GM19324 (cell line): ENCODE measurements at regions not wholly inside any gene's neighbourhood (a gene's known extent, or its start where the extent isn't known, plus 50 kb on each side); places are given as distances from the start of the nearest gene placed in this dataset.
"Not testable (repeated sequence)": the region's sequence is repeated elsewhere in the genome, so short reads cannot be mapped to it uniquely, and the experiment has no call there.

Experiments used
- ATAC-seq: cut with Tn5 transposase; IDR thresholded peaks from one replicate; pipeline ENCODE4 v1.9.1; 2021; ENCODE audit warnings: mild to moderate bottlenecking, moderate library complexity; ENCODE audit not compliant: unreplicated experiment, low FRiP score

DNA sequence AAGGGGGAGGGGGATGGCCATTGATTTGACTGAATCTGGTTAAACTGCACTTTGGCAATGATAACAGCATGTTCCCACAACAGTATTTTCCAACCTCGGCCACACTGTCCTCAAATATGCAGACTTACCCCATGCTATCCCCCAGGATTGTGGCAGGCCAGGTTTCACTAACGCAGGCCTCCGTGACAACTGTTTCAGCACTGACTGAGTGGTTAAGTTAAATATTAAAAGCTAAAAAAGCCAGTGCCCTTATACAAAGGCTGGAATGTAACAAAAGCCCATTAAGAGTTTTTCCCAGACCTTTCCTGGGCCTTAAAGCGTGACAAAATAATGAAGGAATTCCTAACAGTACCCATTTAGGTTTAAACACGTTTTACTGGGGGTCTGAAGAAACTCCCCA lies 202.9 kb downstream of the USP25 start:
- ATAC-seq = no peak

DNA sequence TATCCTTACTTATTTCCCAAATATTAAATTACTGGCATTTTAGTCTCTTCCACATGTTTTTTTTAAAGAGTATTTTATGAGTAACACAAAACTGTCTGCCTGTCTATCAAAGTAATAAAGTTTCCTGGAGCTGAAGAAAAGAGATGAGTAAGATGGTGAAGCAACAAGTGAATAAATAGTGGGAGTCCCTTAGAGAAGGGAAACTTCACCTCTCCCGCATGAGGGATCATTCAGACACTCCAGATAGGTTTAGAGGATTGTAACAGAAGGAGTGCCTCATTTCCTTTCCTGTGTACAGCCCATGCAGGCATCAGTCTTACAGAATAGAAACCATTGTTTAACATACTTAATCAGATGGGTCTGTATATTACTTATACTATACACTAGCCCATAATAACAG lies 205.7 kb downstream of the USP25 start:
- no peak for ATAC-seq

DNA sequence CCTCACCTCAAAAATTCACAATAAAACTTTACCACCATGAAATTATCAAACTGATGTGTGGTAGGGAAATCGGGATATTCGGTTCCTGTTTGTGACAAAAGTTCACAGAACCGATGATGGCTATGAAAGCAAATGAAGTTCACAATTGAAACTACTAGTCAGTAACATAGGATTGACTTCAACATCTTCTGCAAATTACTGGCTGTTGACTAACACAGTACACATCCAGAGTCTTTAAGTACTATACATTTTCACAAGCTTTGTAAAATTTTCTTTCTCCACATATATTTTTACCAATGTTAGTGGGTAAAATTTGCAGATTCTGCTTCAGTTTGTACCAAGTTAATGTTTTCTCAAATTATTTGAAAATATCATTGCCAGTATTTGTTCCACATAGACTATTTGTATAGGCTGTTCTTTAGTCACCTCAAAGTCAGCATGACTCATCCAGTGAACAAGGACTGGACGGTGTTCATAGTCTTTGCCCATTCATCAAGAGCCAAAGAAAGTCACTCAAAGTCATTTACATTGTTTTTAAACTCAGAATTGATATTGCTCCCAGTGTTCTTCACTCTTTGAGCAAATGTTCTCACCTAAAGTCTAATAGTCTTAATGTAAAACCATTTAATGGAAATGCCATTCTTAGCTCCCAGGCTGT lies 213.4 kb downstream of the USP25 start:
- no peak for ATAC-seq

DNA sequence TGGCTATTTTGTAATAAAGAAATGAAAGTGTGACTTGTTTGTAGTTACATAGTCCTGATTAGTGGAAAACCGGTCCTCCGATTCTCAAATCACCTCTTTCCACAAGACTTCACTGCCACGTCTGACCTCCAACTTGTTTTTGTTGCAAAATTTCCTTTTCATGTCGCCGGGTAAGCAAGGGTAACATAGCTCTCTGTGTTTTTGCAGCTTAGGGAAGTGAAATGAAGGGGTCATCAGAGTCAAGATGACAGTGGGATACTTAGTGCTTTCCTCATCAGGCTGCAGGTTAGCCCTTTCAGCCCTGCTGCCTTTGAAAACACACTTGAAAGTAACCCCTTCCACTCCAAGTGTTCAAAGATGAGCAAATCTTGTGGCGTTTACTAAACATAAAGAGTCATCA lies 217.9 kb downstream of the USP25 start:
- ATAC-seq = no peak

DNA sequence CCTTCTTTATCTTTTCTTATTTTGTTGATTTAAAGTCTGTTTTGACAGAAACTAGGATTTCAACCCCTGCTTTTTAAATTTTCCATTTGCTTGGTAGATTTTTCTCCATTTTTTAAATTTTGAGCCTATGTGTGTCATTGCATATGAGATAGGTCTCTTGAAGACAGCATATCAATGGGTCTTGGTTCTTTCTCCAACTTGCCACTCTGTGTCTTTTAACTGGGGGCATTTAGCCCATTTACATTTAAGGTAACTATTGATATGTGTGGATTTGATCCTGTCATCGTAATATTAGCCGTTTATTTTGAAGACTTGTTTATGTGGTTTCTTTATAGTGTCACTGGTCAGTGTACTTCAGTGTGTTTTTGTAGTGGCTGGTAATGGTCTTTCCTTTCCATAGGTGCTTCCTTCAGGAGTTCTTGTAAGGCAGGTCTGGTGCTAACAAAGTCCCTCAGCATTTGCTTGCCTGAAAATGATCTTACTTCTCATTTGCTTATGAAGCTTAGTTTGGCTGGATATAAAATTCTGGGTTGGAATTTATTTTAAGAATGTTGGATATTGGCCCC lies 223.9 kb downstream of the USP25 start:
- no peak for ATAC-seq

DNA sequence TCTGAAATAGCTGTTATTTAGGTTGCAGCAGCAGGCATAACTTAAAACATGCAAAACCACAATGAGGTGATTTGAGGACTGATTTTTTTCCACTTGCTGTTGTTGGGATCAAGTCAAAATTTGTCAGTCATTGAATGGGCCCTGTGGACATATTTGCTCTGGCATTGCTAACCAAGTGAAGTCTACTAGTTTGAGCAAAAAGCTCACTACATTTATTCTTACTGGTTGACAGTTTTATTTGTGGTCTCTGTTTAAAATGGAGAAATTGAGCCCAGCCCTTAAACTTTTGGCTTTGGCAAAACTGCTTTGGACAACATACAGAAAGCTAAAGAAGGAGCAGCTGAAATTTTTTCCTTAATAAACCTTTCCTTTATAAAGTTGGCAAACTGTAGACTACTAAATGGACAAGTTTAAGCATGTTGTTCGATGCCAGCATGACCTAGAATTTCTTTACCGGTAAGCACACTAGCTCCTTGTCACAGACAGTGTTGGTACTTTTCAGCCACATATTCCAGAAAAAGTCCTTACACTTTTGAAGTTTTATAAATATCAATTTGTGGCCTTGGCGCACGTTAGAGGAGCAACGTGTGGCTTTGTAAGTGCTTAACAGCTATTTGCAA lies 234.6 kb downstream of the USP25 start:
- no peak for ATAC-seq

DNA sequence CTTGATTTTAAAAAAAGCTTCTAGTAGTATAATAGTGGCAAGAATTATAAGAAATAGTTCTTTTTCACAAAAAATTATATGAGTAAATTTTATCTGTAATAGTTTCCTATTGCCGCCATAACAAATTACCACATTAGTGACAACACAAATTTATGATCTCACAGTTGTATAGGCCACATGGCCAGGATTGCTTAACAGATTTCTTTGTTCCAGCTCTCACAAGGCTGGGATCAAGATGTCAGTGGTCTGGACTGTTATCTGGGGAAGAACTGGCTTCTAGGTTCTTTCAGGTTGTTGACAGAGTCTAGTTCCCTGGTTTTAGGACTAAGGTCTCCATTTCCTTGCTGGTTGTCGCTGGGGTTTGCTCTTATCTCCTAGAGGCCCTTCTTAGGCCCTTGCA lies 236.4 kb downstream of the USP25 start:
- no peak for ATAC-seq

DNA sequence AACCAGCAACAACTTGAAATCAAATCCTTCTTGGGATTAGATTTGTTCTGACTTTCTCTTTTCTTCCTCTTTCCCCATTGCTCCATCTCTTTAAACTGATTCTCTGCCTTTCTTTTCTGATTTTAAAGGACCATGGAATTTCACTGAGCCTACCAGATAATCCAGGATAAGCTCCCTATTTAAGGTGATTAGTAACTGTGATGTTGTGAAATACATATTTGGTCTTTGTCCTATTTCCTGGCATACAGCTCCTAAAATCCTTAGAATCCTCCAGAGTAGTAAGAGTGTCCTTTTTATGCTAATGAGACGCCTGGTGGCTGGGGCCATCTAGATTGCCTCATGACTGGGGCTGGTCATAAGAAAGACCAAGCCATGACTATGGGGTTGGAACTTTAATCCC lies 236.9 kb downstream of the USP25 start:
- no peak for ATAC-seq

DNA sequence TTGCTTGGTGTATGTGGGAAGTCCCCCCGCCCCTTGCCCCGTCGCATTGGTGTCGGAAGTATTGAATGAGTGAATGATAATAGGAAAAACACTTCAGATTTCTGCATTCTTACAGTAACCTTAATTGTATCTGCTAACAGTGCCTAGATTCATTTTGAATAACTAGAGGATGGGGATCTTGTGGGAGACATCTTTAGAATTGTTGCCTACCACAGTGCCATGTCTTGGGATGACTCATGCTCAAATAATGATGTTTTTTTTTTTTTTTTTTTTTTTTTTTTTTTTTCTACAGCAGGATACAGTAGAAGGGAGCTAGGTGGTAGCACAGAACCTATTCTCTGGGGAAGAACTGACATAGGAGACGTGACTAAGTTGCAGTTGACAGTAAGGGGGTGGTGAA lies 237.9 kb downstream of the USP25 start:
- no peak for ATAC-seq

DNA sequence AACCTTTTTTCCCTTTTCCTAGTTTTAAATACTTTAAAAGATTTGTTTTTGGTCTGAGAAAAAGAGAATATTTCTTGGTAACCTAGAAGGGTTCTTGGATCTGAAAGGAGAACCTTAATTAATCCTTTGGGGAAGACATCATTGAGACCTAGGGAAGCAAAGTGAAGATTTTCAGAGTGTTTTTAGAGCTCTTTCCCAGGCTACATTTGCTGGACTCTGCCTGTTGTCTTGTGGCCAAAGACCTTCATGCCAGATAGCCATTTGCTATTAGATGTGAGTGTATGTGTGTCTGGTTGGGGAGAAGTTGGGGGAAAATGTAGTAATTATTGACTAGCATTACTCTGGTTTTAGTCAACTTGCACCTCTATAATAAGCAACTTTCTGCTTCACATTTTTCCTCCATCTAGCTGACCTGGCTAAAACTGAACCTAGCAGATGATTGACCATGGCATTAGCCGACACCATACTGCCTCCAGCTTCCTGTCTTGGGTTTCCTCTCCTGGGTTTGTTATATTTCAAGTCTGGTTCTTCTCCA lies 239.1 kb downstream of the USP25 start:
- no peak for ATAC-seq

DNA sequence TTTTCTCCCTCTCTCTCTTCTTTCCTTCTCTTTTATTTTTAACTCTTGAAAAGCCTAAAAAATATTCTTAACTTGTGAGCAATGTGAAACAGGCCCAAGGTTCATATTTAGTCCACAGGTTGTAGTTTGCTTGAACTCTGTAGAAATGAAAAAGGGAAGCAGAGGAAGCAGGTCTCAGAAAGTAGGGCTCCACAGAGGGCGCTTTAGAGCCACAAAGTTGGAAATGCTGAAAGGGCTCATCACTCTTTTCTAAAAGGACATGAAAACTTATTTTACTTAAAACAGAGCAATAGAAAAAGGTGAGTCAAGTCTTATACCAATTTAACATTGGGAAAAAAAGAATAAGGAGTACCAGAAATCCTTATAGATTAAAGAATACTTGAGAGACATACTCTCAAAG lies 247.0 kb downstream of the USP25 start:
- no peak for ATAC-seq

DNA sequence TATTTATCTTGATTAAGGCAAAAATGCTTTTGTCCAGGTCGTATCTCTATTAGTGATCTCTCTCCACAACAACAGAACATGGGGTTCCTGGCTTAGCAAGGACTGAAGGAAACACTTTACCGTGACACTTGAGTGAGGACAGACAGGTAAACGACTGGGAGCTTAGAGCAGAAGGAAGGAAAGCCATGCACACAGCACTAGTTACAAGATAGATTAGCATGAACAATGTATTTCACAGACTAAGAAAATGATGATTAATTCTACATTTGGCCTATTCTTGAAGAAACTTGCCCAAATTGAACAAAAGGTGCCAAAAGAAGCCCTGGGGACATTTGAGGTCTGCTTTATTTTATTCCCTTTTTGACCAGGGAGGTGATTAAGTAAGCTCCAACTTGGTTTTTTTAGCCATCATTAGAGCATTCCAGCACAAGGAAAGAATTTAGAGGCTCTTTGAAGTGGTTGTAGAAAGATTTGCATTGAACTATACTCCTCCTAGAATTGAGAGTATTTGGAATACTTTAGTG lies 248.5 kb downstream of the USP25 start:
- ATAC-seq = no peak

DNA sequence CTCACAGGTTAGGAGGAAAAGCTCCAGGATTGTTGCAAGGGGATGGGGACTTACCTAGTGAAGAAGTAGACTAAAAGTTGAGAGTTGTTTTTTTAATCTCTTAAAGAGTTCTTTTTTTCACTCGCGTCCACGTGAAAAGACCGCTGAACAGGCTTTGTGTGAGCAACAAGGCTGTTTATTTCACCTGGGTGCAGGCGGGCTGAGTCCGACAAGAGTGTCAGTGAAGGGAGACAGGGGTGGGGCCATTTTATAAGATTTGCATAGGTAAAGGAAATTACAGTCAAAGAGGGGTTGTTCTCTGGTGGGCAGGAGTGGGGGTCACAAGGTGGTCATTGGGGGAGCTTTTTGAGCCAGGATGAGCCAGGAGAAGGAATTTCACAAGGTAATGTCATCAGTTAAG lies 249.7 kb downstream of the USP25 start:
- ATAC-seq = not testable (repeated sequence)

DNA sequence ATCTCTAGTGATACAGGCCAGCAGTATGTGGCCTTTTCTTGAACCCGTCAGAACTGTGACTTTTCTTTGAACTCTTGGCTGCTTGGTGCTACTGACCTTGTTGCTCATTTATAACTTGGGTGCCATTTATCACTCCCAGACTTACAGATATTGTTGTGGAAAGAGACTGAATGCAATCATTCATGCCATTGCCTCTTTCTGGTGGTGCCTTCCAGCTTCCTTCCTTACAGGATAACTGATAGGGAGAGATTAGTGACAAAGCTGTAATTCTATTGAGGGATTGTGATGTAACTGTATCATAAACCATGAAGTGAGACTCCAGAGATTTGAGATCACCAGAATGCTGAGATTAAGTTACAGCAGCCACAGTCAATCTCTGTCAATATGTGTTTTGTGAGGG lies 256.5 kb downstream of the USP25 start:
- ATAC-seq = no peak

DNA sequence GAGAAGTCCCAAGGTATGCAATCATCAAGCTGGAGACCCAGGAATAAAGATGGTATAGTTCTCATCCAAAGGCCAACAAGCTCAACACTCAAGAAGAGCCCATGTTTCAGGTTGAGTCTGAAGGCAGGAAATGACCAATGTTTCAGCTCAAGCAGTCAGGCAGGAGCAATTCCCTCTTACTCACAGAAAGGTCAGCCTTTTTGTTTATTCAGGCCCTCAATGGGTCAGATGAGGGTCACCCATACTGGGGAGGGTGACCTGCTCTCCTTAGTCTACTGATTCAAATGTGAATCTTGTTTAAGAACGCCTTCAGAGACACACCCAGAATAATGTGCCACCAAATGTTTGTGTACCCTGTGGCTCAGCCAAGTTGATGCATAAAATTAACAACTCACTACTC lies 262.4 kb downstream of the USP25 start:
- ATAC-seq = no peak

DNA sequence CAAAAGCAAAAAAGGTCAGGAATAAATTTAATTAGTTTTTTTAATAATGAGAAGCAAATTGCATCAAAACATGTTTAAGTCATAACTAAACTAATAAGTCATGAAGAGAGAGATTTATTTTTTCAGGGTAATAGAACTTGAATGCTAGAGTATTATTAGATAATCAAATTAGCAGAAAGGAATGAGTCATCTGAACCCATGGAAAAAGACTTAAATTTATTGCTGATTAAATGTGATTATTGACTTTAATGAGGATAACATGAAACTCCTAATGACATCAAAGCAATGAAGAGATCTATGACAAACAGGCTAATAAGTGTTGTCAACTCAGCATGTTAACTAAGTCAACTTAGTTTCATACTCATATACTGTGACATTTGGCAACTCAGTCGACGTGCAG lies 264.2 kb downstream of the USP25 start:
- ATAC-seq = no peak

DNA sequence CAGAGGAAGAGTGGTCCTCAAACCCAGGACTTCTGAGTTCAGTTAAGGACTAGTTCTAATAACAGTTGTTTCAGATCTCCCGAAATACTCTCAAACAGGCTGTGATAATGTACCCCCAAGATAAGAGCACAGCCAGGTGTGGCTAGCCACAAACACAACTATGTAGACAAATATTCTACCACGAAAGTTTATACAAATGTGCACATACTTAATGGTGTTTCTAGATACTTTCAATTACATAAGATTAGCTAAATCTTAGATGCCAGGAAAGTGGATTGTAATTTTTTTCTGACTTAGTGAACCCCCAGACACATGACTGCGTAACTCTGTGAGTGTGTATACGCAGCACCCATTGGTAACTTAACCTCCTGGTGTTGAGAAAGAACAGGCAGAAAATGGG lies 270.0 kb downstream of the USP25 start:
- no peak for ATAC-seq

DNA sequence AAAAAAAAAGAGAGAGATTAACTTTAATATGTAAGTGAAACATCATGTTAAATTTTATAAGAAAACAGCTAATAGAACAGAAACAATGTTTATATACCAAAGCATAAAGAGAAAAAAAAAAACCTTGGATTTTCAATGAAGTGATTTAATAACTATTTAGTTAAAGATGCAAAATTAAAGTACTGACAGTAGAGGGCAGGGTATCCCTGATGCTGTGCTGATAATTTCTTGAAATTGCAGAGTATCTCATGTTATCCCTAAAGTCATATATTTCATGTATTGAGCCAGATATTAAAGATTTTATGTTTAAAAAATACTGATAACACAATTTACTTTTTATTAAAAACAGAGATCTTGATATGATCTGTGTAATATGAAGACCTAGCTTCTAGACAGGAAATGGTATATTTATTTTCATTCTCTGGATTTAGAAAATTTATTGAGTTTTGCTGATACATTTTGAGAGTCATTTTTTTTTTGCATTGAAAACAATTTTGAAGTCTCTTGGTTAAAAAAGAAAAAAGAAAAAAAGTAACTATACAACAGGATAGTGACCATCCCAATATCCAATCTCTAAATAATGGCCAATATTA lies 273.2 kb downstream of the USP25 start:
- no peak for ATAC-seq

DNA sequence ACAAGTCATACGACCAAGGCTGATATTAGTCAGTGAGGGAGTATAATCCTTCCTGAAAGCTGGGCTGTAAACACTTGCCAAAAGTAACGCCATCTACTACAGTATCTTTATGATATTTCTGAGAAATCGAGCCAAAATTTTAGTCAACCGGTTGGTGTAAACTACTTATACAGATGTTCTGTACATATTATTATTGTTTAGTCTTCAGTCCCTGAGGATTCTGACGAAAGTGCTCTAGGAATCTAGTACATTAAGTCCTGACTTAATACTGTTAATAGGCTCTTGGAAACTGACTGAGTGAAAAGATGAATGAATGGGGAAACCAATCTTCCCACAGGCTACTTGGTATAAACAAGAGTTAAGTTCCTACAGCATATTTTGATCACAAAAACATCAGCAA lies 274.3 kb downstream of the USP25 start:
- ATAC-seq = no peak

DNA sequence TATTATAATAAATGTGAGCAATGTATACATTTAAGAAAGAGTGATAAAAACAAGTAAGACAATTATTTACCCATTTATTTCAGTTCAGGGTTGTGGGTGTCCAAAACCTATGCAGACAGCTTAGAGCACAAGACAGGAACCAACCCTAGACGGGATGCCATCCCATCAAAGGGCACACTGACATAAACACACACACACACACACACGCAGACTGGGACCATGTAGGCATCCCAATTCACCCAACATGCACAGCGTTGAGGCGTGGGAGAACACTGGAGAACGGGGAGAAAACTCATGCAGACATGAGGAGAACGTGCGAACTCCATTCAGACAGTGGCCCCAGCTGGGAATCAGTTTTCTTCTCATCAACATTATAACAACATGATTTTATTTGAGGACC lies 274.7 kb downstream of the USP25 start:
- ATAC-seq = no peak

DNA sequence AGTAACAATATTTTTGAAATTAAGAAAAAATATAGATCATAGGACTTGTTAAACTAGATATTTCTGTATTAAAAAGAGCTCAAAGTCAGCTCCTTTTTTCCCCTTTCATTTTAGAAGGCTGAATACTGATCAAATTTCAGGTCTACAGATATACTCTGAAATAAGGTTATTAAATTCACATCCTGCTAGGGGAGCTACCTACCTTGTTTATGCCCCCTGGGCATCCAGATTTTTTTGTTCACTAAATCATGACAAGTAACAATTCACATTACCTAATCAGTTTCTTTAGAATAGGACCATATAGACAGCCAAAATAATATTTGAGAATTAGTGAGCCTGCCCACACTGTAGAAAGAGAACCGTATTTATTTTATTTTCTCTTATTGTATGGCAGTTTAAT lies 276.2 kb downstream of the USP25 start:
- no peak for ATAC-seq

DNA sequence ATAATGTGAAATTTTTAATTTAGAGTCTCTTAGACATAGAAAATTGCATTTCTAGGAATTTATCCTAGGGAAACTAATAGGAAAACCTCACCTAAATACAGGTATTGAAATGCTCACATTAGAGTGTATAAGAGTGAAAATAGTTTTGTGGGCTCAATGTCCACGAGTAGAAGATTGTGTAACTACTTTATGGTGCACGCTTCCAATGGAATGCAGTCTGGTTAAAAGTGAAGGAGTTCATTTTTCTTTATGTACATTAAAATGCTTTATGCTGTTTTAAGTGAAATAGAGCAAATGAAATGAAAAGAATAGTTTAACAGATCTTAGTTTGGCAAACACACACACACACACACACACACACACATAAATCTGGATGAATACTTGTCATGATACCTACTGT lies 278.2 kb downstream of the USP25 start:
- ATAC-seq = no peak
